H1 (cell line): ENCODE measurements at regions not wholly inside any gene's neighbourhood (a gene's known extent, or its start where the extent isn't known, plus 50 kb on each side); places are given as distances from the start of the nearest gene placed in this dataset.
A peak's percentile ranks its signal among the peaks of the same experiment; 100 is the strongest.

ENCODE experiments used
- CTCF ChIA-PET: fragments of 300-600 bp; sonication (Branson Sonifier 250); formaldehyde crosslinking; loops from one replicate; lab custom pipeline; 2021; ENCODE audit not compliant: partially characterized antibody; lab: Charles Lee
- POLR2A ChIA-PET: fragments of 300-600 bp; sonication (Branson Sonifier 250); formaldehyde crosslinking; loops from one replicate; lab custom pipeline; 2021; ENCODE audit warnings: inconsistent platforms; ENCODE audit not compliant: partially characterized antibody; lab: Charles Lee
- DNase-seq, 2 experiments: peaks; one replicate each; pipeline versions ENCODE4 v3.0.0 to v3.0.0-alpha.2; 2010 to 2022; ENCODE audit warnings: low spot score in 2 of 2, low read depth in 1 of 2, mixed read lengths in 1 of 2
- FAIRE-seq: peaks from 2 replicates; lab custom pipeline; 2011; peaks lifted over from hg19 to GRCh38; lab: Jason Lieb, UNC
- H2AFZ ChIP-seq: 2 replicates; pipeline ENCODE4 v1.8.1; 2012; ENCODE audit warnings: low read length, inconsistent platforms
- H2AK5ac ChIP-seq: 2 replicates; pipeline ENCODE4 v1.6.1; 2013; ENCODE audit warnings: low read depth, low read length
- H2BK120ac ChIP-seq: replicated peaks from 2 replicates; pipeline ENCODE3; 2013; ENCODE audit warnings: low read depth, low read length, inconsistent platforms
- H2BK12ac ChIP-seq: 2 replicates; pipeline ENCODE4 v1.6.1; 2013; ENCODE audit warnings: low read depth, low read length
- H2BK15ac ChIP-seq: 2 replicates; pipeline ENCODE4 v1.6.1; 2013; ENCODE audit warnings: low read length
- H2BK20ac ChIP-seq: 2 replicates; pipeline ENCODE4 v1.6.1; 2013; ENCODE audit warnings: low read length
- H2BK5ac ChIP-seq: 2 replicates; pipeline ENCODE4 v1.6.1; 2013; ENCODE audit warnings: low read depth, low read length
- H3K14ac ChIP-seq: 2 replicates; pipeline ENCODE4 v1.6.1; 2013; ENCODE audit warnings: inconsistent platforms; ENCODE audit not compliant: insufficient read length
- H3K18ac ChIP-seq: 2 replicates; pipeline ENCODE4 v1.6.1; 2013; ENCODE audit warnings: low read length; ENCODE audit errors: extremely low read depth
- H3K23ac ChIP-seq: 2 replicates; pipeline ENCODE4 v1.6.1; 2013; ENCODE audit warnings: inconsistent platforms; ENCODE audit not compliant: insufficient read length
- H3K23me2 ChIP-seq: 2 replicates; pipeline ENCODE4 v1.6.1; 2013; ENCODE audit warnings: low read depth, low read length
- H3K27ac ChIP-seq: 2 replicates; pipeline ENCODE4 v1.6.1; 2011; ENCODE audit warnings: low read depth, low read length, inconsistent platforms
- H3K27me3 ChIP-seq, 4 experiments: replicated peaks in 1 of 4; 1 replicate in 1 of 4; 2 replicates in 3 of 4; pipeline versions ENCODE4 v1.6.1 to v1.8.1; 2011 to 2013; ENCODE audit warnings: low read length in 3 of 4, mild to moderate bottlenecking in 3 of 4, inconsistent platforms in 2 of 4, mixed read lengths in 2 of 4, moderate library complexity in 1 of 4; ENCODE audit not compliant: control insufficient read depth in 3 of 4, insufficient read depth in 3 of 4; ENCODE audit errors: extremely low read depth in 1 of 4
- H3K36me3 ChIP-seq, 4 experiments: 2 replicates each; pipeline versions ENCODE4 v1.6.1 to v1.8.1; 2011 to 2013; ENCODE audit warnings: mild to moderate bottlenecking in 4 of 4, low read length in 3 of 4, moderate library complexity in 2 of 4, control low read depth in 1 of 4, inconsistent platforms in 1 of 4; ENCODE audit not compliant: insufficient read depth in 4 of 4, control insufficient read depth in 2 of 4
- H3K4ac ChIP-seq: replicated peaks from 2 replicates; pipeline ENCODE3; 2013; ENCODE audit warnings: low read length, low read depth, mixed read lengths, inconsistent platforms; ENCODE audit not compliant: insufficient read length
- H3K4me1 ChIP-seq, 4 experiments: replicated peaks in 1 of 4; 1 replicate in 1 of 4; 2 replicates in 3 of 4; pipeline versions ENCODE4 v1.6.1 to v1.8.1; 2011 to 2013; ENCODE audit warnings: low read length in 3 of 4, inconsistent platforms in 2 of 4, mixed read lengths in 1 of 4; ENCODE audit not compliant: insufficient read depth in 4 of 4, control insufficient read depth in 3 of 4
- H3K4me2 ChIP-seq, 2 experiments: 2 replicates each; pipeline versions ENCODE4 v1.6.1 to v1.8.1; 2011 to 2013; ENCODE audit warnings: low read depth in 2 of 2, low read length in 2 of 2, control low read depth in 1 of 2, inconsistent platforms in 1 of 2, mild to moderate bottlenecking in 1 of 2; ENCODE audit not compliant: insufficient read depth in 1 of 2
- H3K4me3 ChIP-seq, 4 experiments: fragments of 200-600, 300-600 bp in 1 of 4; sonication (generic), shearing (Covaris generic), sonication (Bioruptor Twin) in 1 of 4; 2 replicates each; pipeline versions ENCODE4 v1.5.1 to v1.8.1; 2011 to 2016; ENCODE audit warnings: low read length in 4 of 4, low read depth in 3 of 4, control low read depth in 2 of 4, inconsistent platforms in 2 of 4, mild to moderate bottlenecking in 2 of 4, mixed read lengths in 1 of 4, moderate library complexity in 1 of 4; ENCODE audit not compliant: insufficient read depth in 2 of 4; ENCODE audit errors: extremely low read depth in 1 of 4
- H3K56ac ChIP-seq: replicated peaks from 2 replicates; pipeline ENCODE3; 2013; ENCODE audit warnings: low read depth, mild to moderate bottlenecking, mixed read lengths, low read length, inconsistent platforms; ENCODE audit not compliant: insufficient read length
- H3K79me1 ChIP-seq: 2 replicates; pipeline ENCODE4 v1.6.1; 2013; ENCODE audit warnings: low read depth, low read length, control low read depth
- H3K79me2 ChIP-seq, 2 experiments: 2 replicates each; pipeline versions ENCODE4 v1.6.1 to v1.8.1; 2012 to 2013; ENCODE audit warnings: low read length in 2 of 2, mild to moderate bottlenecking in 2 of 2, inconsistent platforms in 1 of 2; ENCODE audit not compliant: insufficient read depth in 2 of 2, control insufficient read depth in 1 of 2
- H3K9ac ChIP-seq, 4 experiments: replicated peaks in 1 of 4; 1 replicate in 1 of 4; 2 replicates in 3 of 4; pipeline versions ENCODE4 v1.6.1 to v1.8.1; 2011 to 2013; ENCODE audit warnings: low read depth in 3 of 4, low read length in 3 of 4, control low read depth in 2 of 4, mild to moderate bottlenecking in 2 of 4, moderate library complexity in 2 of 4, inconsistent platforms in 1 of 4; ENCODE audit errors: extremely low read depth in 1 of 4
- H3K9me3 ChIP-seq, 2 experiments: 2 replicates each; pipeline versions ENCODE4 v1.6.1 to v1.8.1; 2012 to 2013; ENCODE audit warnings: mild to moderate bottlenecking in 2 of 2, moderate library complexity in 2 of 2, control low read depth in 1 of 2, inconsistent platforms in 1 of 2, low read depth in 1 of 2, low read length in 1 of 2, mixed read lengths in 1 of 2; ENCODE audit not compliant: insufficient read depth in 2 of 2
- H4K20me1 ChIP-seq, 2 experiments: replicated peaks in 1 of 2; 2 replicates each; pipeline versions ENCODE3 to v1.8.1; 2011 to 2013; ENCODE audit warnings: inconsistent platforms in 2 of 2, low read length in 2 of 2, mild to moderate bottlenecking in 1 of 2; ENCODE audit not compliant: insufficient read depth in 2 of 2, control insufficient read depth in 1 of 2
- H4K5ac ChIP-seq: 2 replicates; pipeline ENCODE4 v1.6.1; 2013; ENCODE audit warnings: low read length, low read depth, mixed read lengths, inconsistent platforms; ENCODE audit not compliant: insufficient read length
- H4K8ac ChIP-seq: 2 replicates; pipeline ENCODE4 v1.8.0; 2013; ENCODE audit warnings: mild to moderate bottlenecking, moderate library complexity, low read length, inconsistent platforms; ENCODE audit not compliant: insufficient read depth; ENCODE audit errors: extremely low read depth
- H4K91ac ChIP-seq: replicated peaks from 2 replicates; pipeline ENCODE3; 2013; ENCODE audit warnings: low read length, mixed read lengths, inconsistent platforms; ENCODE audit not compliant: insufficient read length
- ATF3 ChIP-seq: IDR thresholded peaks from 2 replicates; pipeline ENCODE4 v1.6.1; 2011; ENCODE audit warnings: low read depth, mild to moderate bottlenecking, low read length; ENCODE audit not compliant: insufficient read depth
- GABPA ChIP-seq: IDR thresholded peaks from 2 replicates; pipeline ENCODE4 v1.6.1; 2011; ENCODE audit warnings: mild to moderate bottlenecking, low read length, moderate library complexity, borderline replicate concordance; ENCODE audit not compliant: insufficient read depth
- HDAC6 ChIP-seq: IDR thresholded peaks from one replicate; pipeline ENCODE4 v1.7.1; 2012; ENCODE audit warnings: low read depth, mild to moderate bottlenecking, inconsistent platforms, low read length, moderate library complexity
- SIRT6 ChIP-seq: IDR thresholded peaks from one replicate; pipeline ENCODE4 v1.7.1; 2012; ENCODE audit warnings: low read length, inconsistent platforms
- SIX5 ChIP-seq: IDR thresholded peaks from 2 replicates; pipeline ENCODE4 v1.6.1; 2011; ENCODE audit warnings: mild to moderate bottlenecking, low read depth, low read length
- SP4 ChIP-seq: IDR thresholded peaks from 2 replicates; pipeline ENCODE4 v1.6.1; 2012; ENCODE audit warnings: low read length, inconsistent platforms
- WGBS, 2 experiments: shearing (Covaris generic) in 1 of 2; methylation state at CpG; one replicate each; pipeline versions ENCODE4 v1.1.6 to v1.1.7; 2013 to 2015; ENCODE audit warnings: low lambda C conversion rate in 2 of 2, mixed read lengths in 2 of 2, inconsistent platforms in 1 of 2, low coverage in 1 of 2, missing lambda C conversion rate in 1 of 2; ENCODE audit not compliant: insufficient replicate concordance in 2 of 2, insufficient coverage in 1 of 2, insufficient read length in 1 of 2; ENCODE audit errors: extremely low coverage in 1 of 2, missing lambda C conversion rate in 1 of 2; 5-methylcytosine and 5-hydroxymethylcytosine counted together

GRCh38 chr14:98146416-98146815 is 1125.6 kb downstream of the BCL11B start:
- H3K27me3 ChIP-seq = no peaks in the 10 kb centered on the region
- H3K14ac ChIP-seq = no peak overlapping the region
- FAIRE-seq (no peak), DNase-seq (no peak)
- POLR2A ChIA-PET = no interaction called here
- H3K79me1 ChIP-seq = no peaks in the 10 kb centered on the region
- CTCF ChIA-PET = interaction anchor here (0.6 to 2.7 kb wide), 3 partner anchors 8 to 144 kb away, joined by 3 to 8 read pairs (median 3); no protein-coding TSS in a partner anchor
- no peak overlapping the region for H2BK5ac ChIP-seq
- H3K18ac ChIP-seq = no peak overlapping the region
- no peaks in the 10 kb centered on the region for H3K79me2 ChIP-seq
- no peak overlapping the region for H2BK120ac ChIP-seq
- no peak overlapping the region for H4K5ac ChIP-seq
- no peak overlapping the region for H3K56ac ChIP-seq
- no peak overlapping the region for H3K4ac ChIP-seq
- H2BK12ac ChIP-seq = no peak overlapping the region
- H4K91ac ChIP-seq = no peak overlapping the region
- WGBS, 2 experiments = 91% methylated on average over 5 of the region's 5 CpGs; no CpG with 5 or more reads in 1 of the 2 experiments
- no peak overlapping the region for H2BK20ac ChIP-seq
- H3K23ac ChIP-seq = no peak overlapping the region
- H4K8ac ChIP-seq = no peak overlapping the region
- H2AK5ac ChIP-seq = no peak overlapping the region
- no peak overlapping the region for H3K27ac ChIP-seq
- no peak overlapping the region for H2BK15ac ChIP-seq
- H3K9me3 ChIP-seq = no peaks in the 10 kb centered on the region
- 0 out of 2 replicates have a peak overlapping the region, but pooled peaks have one; percentile 34 for H2AFZ ChIP-seq
- no peak overlapping the region for H3K4me3 ChIP-seq
- H3K9ac ChIP-seq = no peak overlapping the region
- no peak overlapping the region for H3K4me2 ChIP-seq
- peaks cover 0 to 3% (median 0%) of the 10 kb centered on the region in 4 experiments; a peak in 2 of 7 replicates for H3K4me1 ChIP-seq
- no peaks in the 10 kb centered on the region for H3K36me3 ChIP-seq
- H4K20me1 ChIP-seq = no peaks in the 10 kb centered on the region
- no peaks in the 10 kb centered on the region for H3K23me2 ChIP-seq
- TF ChIP-seq SP4 (no peak), SIX5 (no peak), SIRT6 (no peak), ATF3 (no peak), HDAC6 (no peak), GABPA (no peak)
